ENCODE measurements at regions not wholly inside any gene's neighbourhood (a gene's known extent, or its start where the extent isn't known, plus 50 kb on each side); places are given as distances from the start of the nearest gene placed in this dataset.

GRCh38 chr10:69742928-69743602 is 58.6 kb upstream of the COL13A1 start:
- TF ChIP-seq EP300 (IDR thresholded peaks at IDR 0.05): no peak
- TF ChIP-seq CTCF (IDR thresholded peaks at IDR 0.05): peak in 2 of 3 experiments; percentile 14 to 27
- intact Hi-C loops (cut with DNase I): no loop called here
- Histone ChIP-seq H3K36me3 (no peaks in the 10 kb centered on the region), H3K4me3 (no peak overlapping the region), H3K27ac (replicated peaks in 1 of 4) (no peak overlapping the region), H3K9me3 (no peaks in the 10 kb centered on the region), H3K4me1 (peaks cover 0 to 5% (median 0%) of the 10 kb centered on the region in 4 donors), H3K27me3 (peaks cover 0 to 22% (median 0%) of the 10 kb centered on the region in 4 donors)
- no peak for DNase-seq (ENCODE audit: extremely low spot score)
- WGBS: 60% methylated on average over 6 of the region's 6 CpGs

DNA sequence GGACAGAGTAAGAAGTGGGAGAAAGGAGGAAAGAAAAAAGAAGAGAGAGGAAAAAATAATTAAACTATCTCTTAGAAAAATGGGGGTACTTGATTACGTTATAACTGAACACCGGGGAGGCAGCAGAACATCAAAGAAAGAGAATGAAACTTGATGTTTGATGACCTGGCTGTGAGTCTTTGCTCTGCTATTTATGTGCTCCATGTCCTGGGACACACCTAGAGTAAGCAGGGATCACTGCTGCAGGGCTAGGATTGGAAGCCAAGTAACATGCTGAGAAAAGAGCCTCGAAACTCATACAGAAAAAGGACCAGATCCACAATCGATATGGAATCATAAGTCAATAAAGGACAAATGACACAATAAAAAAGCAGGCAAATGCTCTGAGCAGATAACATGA is 56.7 kb upstream of the COL13A1 start:
- H3K4me1 ChIP-seq: no peaks in the 10 kb centered on the region
- H3K9me3 ChIP-seq: no peaks in the 10 kb centered on the region
- peaks cover 0 to 25% (median 0%) of the 10 kb centered on the region in 4 donors for H3K27me3 ChIP-seq
- H3K36me3 ChIP-seq: no peaks in the 10 kb centered on the region
- no peak overlapping the region for H3K4me3 ChIP-seq
- no peak for TF ChIP-seq POLR2A (IDR thresholded peaks at IDR 0.05; ENCODE audit: low read depth)
- TF ChIP-seq EP300 (IDR thresholded peaks at IDR 0.05): no peak
- no peak for TF ChIP-seq POLR2AphosphoS5 (IDR thresholded peaks at IDR 0.05)
- no peak for TF ChIP-seq CTCF (IDR thresholded peaks at IDR 0.05)
- intact Hi-C loops (cut with DNase I): no loop called here
- H3K27ac ChIP-seq (replicated peaks in 1 of 4): no peak overlapping the region
- WGBS: 89% methylated on average over 4 of the region's 4 CpGs
- DNase-seq (ENCODE audit: extremely low spot score): no peak

- no peak for DNase-seq (ENCODE audit: extremely low spot score)
- intact Hi-C loops (cut with DNase I): no loop called here
- Histone ChIP-seq H3K4me1 (no peaks in the 10 kb centered on the region), H3K4me3 (no peak overlapping the region), H3K27me3 (peaks cover 0 to 26% (median 0%) of the 10 kb centered on the region in 4 donors), H3K36me3 (no peaks in the 10 kb centered on the region), H3K9me3 (no peaks in the 10 kb centered on the region), H3K27ac (replicated peaks in 1 of 4) (no peak overlapping the region)
- TF ChIP-seq POLR2A (IDR thresholded peaks at IDR 0.05; ENCODE audit: low read depth) (no peak), CTCF (IDR thresholded peaks at IDR 0.05) (no peak), POLR2AphosphoS5 (IDR thresholded peaks at IDR 0.05) (no peak), EP300 (IDR thresholded peaks at IDR 0.05) (no peak)
- 80% methylated on average over 2 of the region's 2 CpGs for WGBS
Observed at GRCh38 chr10:69745698-69746097, 56.0 kb upstream of the COL13A1 start.

DNA sequence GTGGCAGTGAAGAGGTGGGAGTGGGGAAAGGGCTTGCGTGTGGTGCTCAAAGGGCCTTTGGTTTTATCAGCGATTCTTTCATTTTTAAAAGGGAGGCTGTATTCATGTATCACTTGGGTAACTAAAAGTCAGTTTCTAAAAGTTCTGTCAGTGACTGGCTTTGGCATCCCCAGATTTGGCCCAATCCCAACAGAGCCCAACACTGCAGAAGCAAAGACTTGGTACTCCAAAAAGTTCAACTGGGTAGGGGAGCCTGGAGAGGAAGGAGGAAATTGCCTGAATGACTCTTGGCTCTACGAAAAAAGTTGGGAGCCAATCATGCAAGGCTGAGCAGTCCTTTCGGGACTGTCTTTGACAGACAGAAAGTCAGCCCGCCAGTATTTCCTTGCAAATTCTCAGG is 54.5 kb upstream of the COL13A1 start:
- WGBS: 92% methylated on average over 5 of the region's 5 CpGs
- Histone ChIP-seq H3K36me3 (no peaks in the 10 kb centered on the region), H3K27me3 (peaks cover 0 to 24% (median 0%) of the 10 kb centered on the region in 4 donors), H3K27ac (replicated peaks in 1 of 4) (no peak overlapping the region), H3K9me3 (no peaks in the 10 kb centered on the region), H3K4me1 (no peaks in the 10 kb centered on the region), H3K4me3 (no peak overlapping the region)
- intact Hi-C loops (cut with DNase I): no loop called here
- TF ChIP-seq POLR2A (IDR thresholded peaks at IDR 0.05; ENCODE audit: low read depth) (no peak), EP300 (IDR thresholded peaks at IDR 0.05) (no peak), POLR2AphosphoS5 (IDR thresholded peaks at IDR 0.05) (no peak), CTCF (IDR thresholded peaks at IDR 0.05) (no peak)
- no peak for DNase-seq (ENCODE audit: extremely low spot score)

DNA sequence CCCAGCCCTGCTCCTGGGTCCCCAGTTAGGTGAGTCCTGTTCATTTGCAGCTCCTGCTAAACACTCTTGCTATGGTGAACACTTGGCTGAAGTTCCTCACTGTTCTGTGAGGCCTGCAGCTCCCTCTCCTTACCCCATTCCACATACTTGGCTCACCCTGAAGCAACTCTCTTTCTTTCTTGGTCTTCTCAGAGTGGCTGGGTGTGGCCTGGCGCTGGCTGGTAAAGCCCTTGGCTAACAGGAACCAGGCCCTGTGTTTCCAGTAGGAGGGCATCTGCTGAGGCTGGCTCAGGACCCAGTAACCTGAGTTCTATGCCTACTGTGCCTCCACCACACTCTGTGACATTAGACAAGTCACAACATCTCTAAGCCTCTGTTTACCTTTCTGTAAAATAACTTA is 53.1 kb upstream of the COL13A1 start:
- H3K36me3 ChIP-seq: no peaks in the 10 kb centered on the region
- 0% methylated on average over 1 of the region's 1 CpG for WGBS
- peaks cover 0 to 18% (median 0%) of the 10 kb centered on the region in 4 donors for H3K27me3 ChIP-seq
- no peak for DNase-seq (ENCODE audit: extremely low spot score)
- H3K9me3 ChIP-seq: no peaks in the 10 kb centered on the region
- intact Hi-C loops (cut with DNase I): no loop called here
- H3K4me3 ChIP-seq: no peak overlapping the region
- H3K27ac ChIP-seq (replicated peaks in 1 of 4): no peak overlapping the region
- no peaks in the 10 kb centered on the region for H3K4me1 ChIP-seq
- no peak for TF ChIP-seq POLR2A (IDR thresholded peaks at IDR 0.05; ENCODE audit: low read depth)
- TF ChIP-seq EP300 (IDR thresholded peaks at IDR 0.05): no peak
- TF ChIP-seq POLR2AphosphoS5 (IDR thresholded peaks at IDR 0.05): no peak
- TF ChIP-seq CTCF (IDR thresholded peaks at IDR 0.05): no peak
